K562 (cell line): ENCODE measurements at regions not wholly inside any gene's neighbourhood (a gene's known extent, or its start where the extent isn't known, plus 50 kb on each side); places are given as distances from the start of the nearest gene placed in this dataset.
A peak's percentile ranks its signal among the peaks of the same experiment; 100 is the strongest.

Source experiments
- ATAC-seq: fragments of 200-7000 bp; cut with Tn5 transposase; 3 replicates; pipeline ENCODE4 v1.9.1; 2020; ENCODE audit warnings: moderate library complexity
- BruUV-seq: library from RNA; stranded (reverse); fragments of 400-500 nt; replicated peaks from 2 replicates; lab custom pipeline; 2021; lab: Mats Ljungman, UMichigan
- CTCF ChIA-PET: fragments of 300-600 bp; formaldehyde crosslinking; extraction: SDS; loops from one replicate; lab custom pipeline; 2021; ENCODE audit warnings: low intra/inter-chr PET ratio; lab: Yijun Ruan, JAX
- POLR2A ChIA-PET: fragments of 300-600, 350-650 bp; sonication (Branson Sonifier 250); formaldehyde crosslinking; extraction: SDS; loops from one replicate; lab custom pipeline; 2021; ENCODE audit warnings: antibody characterized with exemption, inconsistent platforms; lab: Yijun Ruan, JAX
- DNase-seq, 4 experiments: peaks; one replicate each; pipeline versions ENCODE4 v3.0.0 to v3.0.0-alpha.2; 2011 to 2018; ENCODE audit warnings: low spot score in 3 of 4, mixed read lengths in 3 of 4; ENCODE audit errors: extremely low read depth in 1 of 4
- FAIRE-seq: peaks from 2 replicates; lab custom pipeline; 2011; peaks lifted over from hg19 to GRCh38; lab: Jason Lieb, UNC
- H2AFZ ChIP-seq: 2 replicates; pipeline ENCODE4 v1.6.0; 2011; ENCODE audit warnings: low read depth, low read length, control low read depth, inconsistent platforms
- H3K27ac ChIP-seq: fragments of 200-600 bp; 3 replicates; pipeline ENCODE4 v1.8.0; 2011; ENCODE audit warnings: low read depth, mild to moderate bottlenecking, control low read depth, inconsistent platforms, low read length, moderate library complexity, mixed read lengths; ENCODE audit errors: extremely low read depth
- H3K27me3 ChIP-seq, 2 experiments: fragments of 300-600 bp in 1 of 2; 2 replicates in 1 of 2; 3 replicates in 1 of 2; pipeline versions ENCODE4 v1.6.0 to v1.8.0; 2011; ENCODE audit warnings: inconsistent platforms in 2 of 2, low read length in 2 of 2, mild to moderate bottlenecking in 1 of 2, mixed read lengths in 1 of 2, moderate library complexity in 1 of 2; ENCODE audit not compliant: control insufficient read depth in 2 of 2, insufficient read depth in 2 of 2
- H3K36me3 ChIP-seq: fragments of 300-600 bp; 3 replicates; pipeline ENCODE4 v1.8.0; 2011; ENCODE audit warnings: mild to moderate bottlenecking, low read length, inconsistent platforms; ENCODE audit not compliant: control insufficient read depth, insufficient read depth
- H3K4me1 ChIP-seq, 2 experiments: fragments of 200-600 bp in 1 of 2; replicated peaks in 1 of 2; 2 replicates in 1 of 2; 3 replicates in 1 of 2; pipeline versions ENCODE4 v1.5.1 to v1.8.0; 2011; ENCODE audit warnings: inconsistent platforms in 2 of 2, low read length in 2 of 2, mild to moderate bottlenecking in 1 of 2, mixed read lengths in 1 of 2, moderate library complexity in 1 of 2; ENCODE audit not compliant: control insufficient read depth in 2 of 2, insufficient read depth in 2 of 2
- H3K4me2 ChIP-seq: 2 replicates; pipeline ENCODE4 v1.6.1; 2011; ENCODE audit warnings: low read length, control low read depth, inconsistent platforms, mixed read lengths; ENCODE audit not compliant: insufficient read depth
- H3K4me3 ChIP-seq: fragments of 200-600 bp; sonication (generic), shearing (Covaris generic); 2 replicates; pipeline ENCODE4 v1.5.1; 2016; ENCODE audit warnings: control low read depth, inconsistent platforms
- H3K79me2 ChIP-seq: fragments of 200-600 bp; 3 replicates; pipeline ENCODE4 v1.8.0; 2011; ENCODE audit warnings: low read length, inconsistent platforms; ENCODE audit not compliant: control insufficient read depth, insufficient read depth
- H3K9ac ChIP-seq, 2 experiments: 2 replicates each; pipeline versions ENCODE4 v1.6.0 to v1.6.1; 2011; ENCODE audit warnings: low read depth in 2 of 2, low read length in 2 of 2, control low read depth in 1 of 2, inconsistent platforms in 1 of 2, mild to moderate bottlenecking in 1 of 2, mixed read lengths in 1 of 2; ENCODE audit not compliant: insufficient read depth in 1 of 2
- H3K9me1 ChIP-seq: one replicate; pipeline ENCODE4 v1.6.0; 2011; ENCODE audit warnings: inconsistent platforms, mild to moderate bottlenecking, low read length, moderate library complexity; ENCODE audit not compliant: control insufficient read depth, insufficient read depth
- H3K9me3 ChIP-seq: replicated peaks from 2 replicates; pipeline ENCODE4 v1.5.1; 2011; ENCODE audit warnings: low read depth, low read length, inconsistent platforms; ENCODE audit not compliant: control insufficient read depth, insufficient read depth
- H4K20me1 ChIP-seq: replicated peaks from 2 replicates; pipeline ENCODE4 v1.6.1; 2011; ENCODE audit warnings: low read length, inconsistent platforms, mixed read lengths; ENCODE audit not compliant: control insufficient read depth, insufficient read depth
- CXXC5 ChIP-seq: fragments of 250-450 bp; sonication (Bioruptor Pico); IDR thresholded peaks from 2 replicates; pipeline ENCODE4 v1.8.0; 2022; ENCODE audit warnings: inconsistent platforms, mild to moderate bottlenecking, moderate library complexity
- ELF1 ChIP-seq: fragments of 200-800 bp; sonication (Bioruptor generic); IDR thresholded peaks from 2 replicates; pipeline ENCODE4 v1.6.1; 2016; ENCODE audit warnings: missing genetic modification characterization, missing compliant biosample characterization
- NR2F6 ChIP-seq: fragments of 450-650 bp; formaldehyde crosslinking; IDR thresholded peaks from 2 replicates; pipeline ENCODE4 v1.4.0; 2020; ENCODE audit warnings: mild to moderate bottlenecking
- RAD51 ChIP-seq: fragments of 450-650 bp; IDR thresholded peaks from 2 replicates; pipeline ENCODE4 v1.7.1; 2016; ENCODE audit warnings: low read depth, mild to moderate bottlenecking, borderline replicate concordance
- TFE3 ChIP-seq: fragments of 450-650 bp; formaldehyde crosslinking; IDR thresholded peaks from 2 replicates; pipeline ENCODE4 v1.4.0; 2020; ENCODE audit warnings: mild to moderate bottlenecking, mixed read lengths
- YBX1 ChIP-seq: fragments of 450-650 bp; IDR thresholded peaks from 2 replicates; pipeline ENCODE4 v1.7.1; 2016; ENCODE audit warnings: mild to moderate bottlenecking
- ZNF253 ChIP-seq: fragments of 250-450 bp; sonication (Bioruptor Pico); conservative IDR thresholded peaks from 2 replicates; pipeline ENCODE4 v1.6.1; 2021; ENCODE audit warnings: mild to moderate bottlenecking
- WGBS: fragments of 100-300 bp; shearing (Covaris generic); methylation state at CpG from one replicate; pipeline ENCODE4 v1.1.6; 2016; ENCODE audit warnings: low coverage, mixed read lengths; ENCODE audit not compliant: insufficient coverage; ENCODE audit errors: missing lambda C conversion rate; 5-methylcytosine and 5-hydroxymethylcytosine counted together
- in situ Hi-C: fragments of 300-500 bp; cut with MboI; formaldehyde crosslinking; loops from 4 replicates; pipeline ENCODE4 v1.15.0; 2018; ENCODE audit warnings: inconsistent platforms, mixed read lengths
- intact Hi-C: fragments of 100-400 bp; cut with micrococcal nuclease; formaldehyde crosslinking; loops from 2 replicates; pipeline ENCODE4 v1.14.2; 2022
- TF ChIP-seq, protein P1 (sequence below): fragments of 450-650 bp; conservative IDR thresholded peaks from 2 replicates; pipeline ENCODE4 v1.6.1; 2016; ENCODE audit warnings: missing genetic modification characterization, low read depth, mild to moderate bottlenecking, missing compliant biosample characterization, moderate library complexity
- TF ChIP-seq, protein P2 (sequence below): sonication (generic); formaldehyde crosslinking; IDR thresholded peaks from 2 replicates; pipeline ENCODE4 v1.4.0; 2020; ENCODE audit warnings: mild to moderate bottlenecking, missing genetic modification reagents
- TF ChIP-seq, protein P3 (sequence below): fragments of 450-650 bp; IDR thresholded peaks from one replicate; pipeline ENCODE4 v1.6.1; 2018; ENCODE audit warnings: mild to moderate bottlenecking, moderate library complexity; ENCODE audit not compliant: partially characterized antibody

GRCh38 chr2:58932801-58933200, 691.7 kb upstream of the FANCL start:
- ChIA-PET CTCF (no interaction called here), POLR2A (no interaction called here)
- TF ChIP-seq RAD51 (peak; percentile 38; the same call in 1 of the 2 replicates), TFE3 (peak; percentile 83), ZNF253 (no peak)
- H2AFZ ChIP-seq = no peak overlapping the region
- FAIRE-seq (no peak), DNase-seq (no peak), ATAC-seq (no peak)
- no peak overlapping the region for H3K27ac ChIP-seq
- no peak overlapping the region for H3K9ac ChIP-seq
- 0% methylated on average over 3 of the region's 3 CpGs for WGBS
- no peak overlapping the region for H3K4me2 ChIP-seq
- intact Hi-C loops = no loop called here
- no TSS peak for BruUV-seq
- no peaks in the 10 kb centered on the region for H3K9me3 ChIP-seq
- H4K20me1 ChIP-seq = no peaks in the 10 kb centered on the region
- no peaks in the 10 kb centered on the region for H3K4me1 ChIP-seq
- in situ Hi-C loops = no loop called here
- H3K4me3 ChIP-seq = no peak overlapping the region
- no peaks in the 10 kb centered on the region for H3K36me3 ChIP-seq
- 0 out of 5 replicates have a peak, but pooled peaks cover 0 to 4% of the 10 kb centered on the region in 2 experiments for H3K27me3 ChIP-seq
- H3K79me2 ChIP-seq = no peaks in the 10 kb centered on the region
- H3K9me1 ChIP-seq = no peaks in the 10 kb centered on the region

DNA sequence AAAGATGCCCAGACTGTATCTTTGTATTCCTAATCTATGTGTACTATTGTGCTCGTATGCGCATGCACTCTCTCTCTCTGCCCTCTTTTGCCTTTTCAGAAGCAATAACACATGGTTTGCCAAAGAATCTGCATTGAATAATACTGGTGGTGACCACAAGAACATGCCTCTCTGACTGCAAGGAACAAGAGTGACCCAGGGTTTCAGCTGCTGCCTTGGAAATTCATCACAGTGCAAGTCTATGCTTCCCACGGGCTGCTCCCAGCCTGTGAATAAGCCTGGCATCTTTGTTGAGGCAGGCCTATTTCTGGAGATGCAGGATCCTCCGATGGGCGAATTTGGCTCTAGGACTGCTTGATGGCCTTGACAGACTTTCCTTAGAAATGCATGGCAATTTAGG, 689.4 kb upstream of the FANCL start:
- intact Hi-C loops = no loop called here
- Histone ChIP-seq H3K79me2 (no peaks in the 10 kb centered on the region), H2AFZ (no peak overlapping the region), H3K9ac (no peak overlapping the region), H3K9me1 (no peaks in the 10 kb centered on the region), H3K27me3 (0 out of 5 replicates have a peak, but pooled peaks cover 0 to 4% of the 10 kb centered on the region in 2 experiments), H3K4me2 (no peak overlapping the region), H3K36me3 (no peaks in the 10 kb centered on the region), H3K9me3 (no peaks in the 10 kb centered on the region), H3K4me1 (no peaks in the 10 kb centered on the region), H3K27ac (no peak overlapping the region), H4K20me1 (no peaks in the 10 kb centered on the region), H3K4me3 (no peak overlapping the region)
- ATAC-seq (no peak), DNase-seq (no peak), FAIRE-seq (no peak)
- WGBS = 33% methylated on average over 5 of the region's 5 CpGs
- ChIA-PET POLR2A (interaction anchor here (1.5 kb wide), 1 partner anchor 15 kb away, joined by 3 read pairs; no protein-coding TSS in a partner anchor), CTCF (no interaction called here)
- in situ Hi-C loops = no loop called here
- no TSS peak for BruUV-seq
- TF ChIP-seq YBX1 = no peak
- TF ChIP-seq, protein P1, sequence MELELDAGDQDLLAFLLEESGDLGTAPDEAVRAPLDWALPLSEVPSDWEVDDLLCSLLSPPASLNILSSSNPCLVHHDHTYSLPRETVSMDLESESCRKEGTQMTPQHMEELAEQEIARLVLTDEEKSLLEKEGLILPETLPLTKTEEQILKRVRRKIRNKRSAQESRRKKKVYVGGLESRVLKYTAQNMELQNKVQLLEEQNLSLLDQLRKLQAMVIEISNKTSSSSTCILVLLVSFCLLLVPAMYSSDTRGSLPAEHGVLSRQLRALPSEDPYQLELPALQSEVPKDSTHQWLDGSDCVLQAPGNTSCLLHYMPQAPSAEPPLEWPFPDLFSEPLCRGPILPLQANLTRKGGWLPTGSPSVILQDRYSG (tag) = no peak
- TF ChIP-seq, protein P2, sequence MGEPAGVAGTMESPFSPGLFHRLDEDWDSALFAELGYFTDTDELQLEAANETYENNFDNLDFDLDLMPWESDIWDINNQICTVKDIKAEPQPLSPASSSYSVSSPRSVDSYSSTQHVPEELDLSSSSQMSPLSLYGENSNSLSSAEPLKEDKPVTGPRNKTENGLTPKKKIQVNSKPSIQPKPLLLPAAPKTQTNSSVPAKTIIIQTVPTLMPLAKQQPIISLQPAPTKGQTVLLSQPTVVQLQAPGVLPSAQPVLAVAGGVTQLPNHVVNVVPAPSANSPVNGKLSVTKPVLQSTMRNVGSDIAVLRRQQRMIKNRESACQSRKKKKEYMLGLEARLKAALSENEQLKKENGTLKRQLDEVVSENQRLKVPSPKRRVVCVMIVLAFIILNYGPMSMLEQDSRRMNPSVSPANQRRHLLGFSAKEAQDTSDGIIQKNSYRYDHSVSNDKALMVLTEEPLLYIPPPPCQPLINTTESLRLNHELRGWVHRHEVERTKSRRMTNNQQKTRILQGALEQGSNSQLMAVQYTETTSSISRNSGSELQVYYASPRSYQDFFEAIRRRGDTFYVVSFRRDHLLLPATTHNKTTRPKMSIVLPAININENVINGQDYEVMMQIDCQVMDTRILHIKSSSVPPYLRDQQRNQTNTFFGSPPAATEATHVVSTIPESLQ = no peak
- TF ChIP-seq, protein P3, sequence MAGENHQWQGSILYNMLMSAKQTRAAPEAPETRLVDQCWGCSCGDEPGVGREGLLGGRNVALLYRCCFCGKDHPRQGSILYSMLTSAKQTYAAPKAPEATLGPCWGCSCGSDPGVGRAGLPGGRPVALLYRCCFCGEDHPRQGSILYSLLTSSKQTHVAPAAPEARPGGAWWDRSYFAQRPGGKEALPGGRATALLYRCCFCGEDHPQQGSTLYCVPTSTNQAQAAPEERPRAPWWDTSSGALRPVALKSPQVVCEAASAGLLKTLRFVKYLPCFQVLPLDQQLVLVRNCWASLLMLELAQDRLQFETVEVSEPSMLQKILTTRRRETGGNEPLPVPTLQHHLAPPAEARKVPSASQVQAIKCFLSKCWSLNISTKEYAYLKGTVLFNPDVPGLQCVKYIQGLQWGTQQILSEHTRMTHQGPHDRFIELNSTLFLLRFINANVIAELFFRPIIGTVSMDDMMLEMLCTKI = no peak
- no peak for TF ChIP-seq NR2F6 (CRISPR knock-in tag)
- no peak for TF ChIP-seq ELF1 (tag)
- TF ChIP-seq CXXC5 (CRISPR knock-in tag) = no peak
